HG02623 (cell line): ENCODE measurements at regions not wholly inside any gene's neighbourhood (a gene's known extent, or its start where the extent isn't known, plus 50 kb on each side); places are given as distances from the start of the nearest gene placed in this dataset.

Experiments used
- ATAC-seq: cut with Tn5 transposase; IDR thresholded peaks from one replicate; pipeline ENCODE4 v1.9.1; 2021; ENCODE audit warnings: moderate library complexity; ENCODE audit not compliant: unreplicated experiment

GRCh38 chr10:31647861-31648260 lies 280.8 kb downstream of the ARHGAP12 start:
- ATAC-seq, result no peak

GRCh38 chr10:31646519-31646918 lies 282.1 kb downstream of the ARHGAP12 start:
- ATAC-seq, result no peak

GRCh38 chr10:31645786-31646185 lies 282.8 kb downstream of the ARHGAP12 start:
- ATAC-seq, result no peak

- ATAC-seq, result no peak
These were observed 283.5 kb downstream of the ARHGAP12 start for GRCh38 chr10:31644931-31645633.

- ATAC-seq, result no peak
These were observed 286.4 kb downstream of the ARHGAP12 start for GRCh38 chr10:31642281-31642680.

GRCh38 chr10:31635415-31636065 lies 293.1 kb downstream of the ARHGAP12 start:
- no peak for ATAC-seq

- ATAC-seq, result no peak
These were observed 293.6 kb downstream of the ARHGAP12 start for GRCh38 chr10:31635009-31635408.

- ATAC-seq, result no peak
These were observed 297.6 kb downstream of the ARHGAP12 start for GRCh38 chr10:31630861-31631567.

GRCh38 chr10:31625566-31625965 lies 303.1 kb downstream of the ARHGAP12 start:
- no peak for ATAC-seq

GRCh38 chr10:31624611-31625010 lies 304.0 kb downstream of the ARHGAP12 start:
- no peak for ATAC-seq

- no peak for ATAC-seq
These were observed 304.7 kb downstream of the ARHGAP12 start for GRCh38 chr10:31623947-31624346.

GRCh38 chr10:31623466-31623865 lies 304.4 kb downstream of the ZEB1 start:
- ATAC-seq, result no peak

- ATAC-seq, result no peak
These were observed 304.0 kb downstream of the ZEB1 start for GRCh38 chr10:31622978-31623377.

- ATAC-seq, result no peak
These were observed 302.7 kb downstream of the ZEB1 start for GRCh38 chr10:31621733-31622132.

GRCh38 chr10:31620226-31621151 lies 301.5 kb downstream of the ZEB1 start:
- no peak for ATAC-seq

GRCh38 chr10:31619531-31620061 lies 300.6 kb downstream of the ZEB1 start:
- ATAC-seq, result no peak

- ATAC-seq, result no peak
These were observed 299.7 kb downstream of the ZEB1 start for GRCh38 chr10:31618541-31619291.

GRCh38 chr10:31617757-31618156 lies 298.7 kb downstream of the ZEB1 start:
- ATAC-seq, result no peak

GRCh38 chr10:31617133-31617532 lies 298.1 kb downstream of the ZEB1 start:
- ATAC-seq, result no peak

- ATAC-seq, result no peak
These were observed 296.1 kb downstream of the ZEB1 start for GRCh38 chr10:31615129-31615528.
